HFF-Myc (cell line): ENCODE measurements at regions not wholly inside any gene's neighbourhood (a gene's known extent, or its start where the extent isn't known, plus 50 kb on each side); places are given as distances from the start of the nearest gene placed in this dataset.
"Not testable (repeated sequence)": the region's sequence is repeated elsewhere in the genome, so short reads cannot be mapped to it uniquely, and the experiment has no call there.

ENCODE experiments used
- DNase-seq: peaks from one replicate; pipeline ENCODE4 v3.0.0-alpha.2; 2011; ENCODE audit warnings: low read depth; ENCODE audit errors: extremely low read depth
- H3K4me3 ChIP-seq: replicated peaks from 2 replicates; pipeline ENCODE4 v1.5.1; 2011; ENCODE audit warnings: low read depth, mild to moderate bottlenecking, control low read depth, low read length
- CTCF ChIP-seq: IDR thresholded peaks from 2 replicates; pipeline ENCODE4 v1.5.1; 2012; ENCODE audit warnings: mild to moderate bottlenecking, low read depth, low read length, control low read depth; ENCODE audit errors: missing control alignments

- H3K4me3 ChIP-seq: no peak overlapping the region
- TF ChIP-seq CTCF: no peak
- no peak for DNase-seq
These were observed 139.3 kb upstream of the MXRA5 start for GRCh38 chrX:3485727-3486126.

- TF ChIP-seq CTCF: no peak
- DNase-seq: no peak
- no peak overlapping the region for H3K4me3 ChIP-seq
These were observed 132.6 kb upstream of the MXRA5 start for GRCh38 chrX:3479026-3479425.

GRCh38 chrX:3476973-3477372, 130.5 kb upstream of the MXRA5 start:
- H3K4me3 ChIP-seq: no peak overlapping the region
- DNase-seq: no peak
- TF ChIP-seq CTCF: no peak

- not testable (repeated sequence) for DNase-seq, H3K4me3 ChIP-seq
These were observed 123.8 kb upstream of the MXRA5 start for GRCh38 chrX:3470211-3470679.

GRCh38 chrX:3468031-3468430, 121.6 kb upstream of the MXRA5 start:
- H3K4me3 ChIP-seq: no peak overlapping the region
- TF ChIP-seq CTCF: no peak
- no peak for DNase-seq

GRCh38 chrX:3465017-3465416, 118.6 kb upstream of the MXRA5 start:
- TF ChIP-seq CTCF: no peak
- no peak for DNase-seq
- H3K4me3 ChIP-seq: no peak overlapping the region

GRCh38 chrX:3462166-3462508, 115.7 kb upstream of the MXRA5 start:
- no peak for DNase-seq

More at GRCh38 chrX:3462166-3462508, 115.7 kb upstream of the MXRA5 start:
- peak overlapping the region; percentile 27 for H3K4me3 ChIP-seq
- no peak for TF ChIP-seq CTCF
